PFSK-1 (cell line): ENCODE measurements at regions not wholly inside any gene's neighbourhood (a gene's known extent, or its start where the extent isn't known, plus 50 kb on each side); places are given as distances from the start of the nearest gene placed in this dataset.
A peak's percentile ranks its signal among the peaks of the same experiment; 100 is the strongest.

Experiments
- POLR2AphosphoS5 ChIP-seq: IDR thresholded peaks from 2 replicates; pipeline ENCODE4 v1.6.1; 2012; ENCODE audit warnings: low read depth, mild to moderate bottlenecking, control low read depth, low read length, moderate library complexity
- TF ChIP-seq, protein P1 (sequence below), 2 experiments: IDR thresholded peaks; 2 replicates each; pipeline versions ENCODE4 v1.6.1 to v1.8.0; 2011 to 2012; ENCODE audit warnings: low read depth in 2 of 2, low read length in 2 of 2, control low read depth in 1 of 2, inconsistent platforms in 1 of 2, mild to moderate bottlenecking in 1 of 2, moderate library complexity in 1 of 2; ENCODE audit not compliant: insufficient read depth in 1 of 2

DNA sequence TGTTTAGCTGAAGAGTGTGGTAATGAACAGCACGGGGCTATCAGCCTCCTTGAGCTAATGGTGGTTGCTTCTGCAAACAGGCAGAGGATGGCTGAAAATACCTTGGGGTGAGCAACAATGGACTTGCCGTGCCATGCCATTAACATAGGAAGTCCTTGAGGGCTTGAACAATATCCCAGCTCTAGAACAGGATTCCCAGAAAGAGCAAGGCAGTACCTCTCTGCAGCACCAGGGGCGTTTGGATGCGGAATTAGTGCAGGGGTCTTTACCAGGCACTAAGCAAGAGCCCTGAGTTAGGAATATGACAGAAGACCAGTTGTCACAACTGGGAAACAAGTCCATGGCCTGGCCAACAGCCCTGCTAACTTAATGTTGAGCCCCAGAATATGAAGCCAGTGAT lies 143.2 kb upstream of the COBL start:
- TF ChIP-seq POLR2AphosphoS5: no peak
- TF ChIP-seq, protein P1, sequence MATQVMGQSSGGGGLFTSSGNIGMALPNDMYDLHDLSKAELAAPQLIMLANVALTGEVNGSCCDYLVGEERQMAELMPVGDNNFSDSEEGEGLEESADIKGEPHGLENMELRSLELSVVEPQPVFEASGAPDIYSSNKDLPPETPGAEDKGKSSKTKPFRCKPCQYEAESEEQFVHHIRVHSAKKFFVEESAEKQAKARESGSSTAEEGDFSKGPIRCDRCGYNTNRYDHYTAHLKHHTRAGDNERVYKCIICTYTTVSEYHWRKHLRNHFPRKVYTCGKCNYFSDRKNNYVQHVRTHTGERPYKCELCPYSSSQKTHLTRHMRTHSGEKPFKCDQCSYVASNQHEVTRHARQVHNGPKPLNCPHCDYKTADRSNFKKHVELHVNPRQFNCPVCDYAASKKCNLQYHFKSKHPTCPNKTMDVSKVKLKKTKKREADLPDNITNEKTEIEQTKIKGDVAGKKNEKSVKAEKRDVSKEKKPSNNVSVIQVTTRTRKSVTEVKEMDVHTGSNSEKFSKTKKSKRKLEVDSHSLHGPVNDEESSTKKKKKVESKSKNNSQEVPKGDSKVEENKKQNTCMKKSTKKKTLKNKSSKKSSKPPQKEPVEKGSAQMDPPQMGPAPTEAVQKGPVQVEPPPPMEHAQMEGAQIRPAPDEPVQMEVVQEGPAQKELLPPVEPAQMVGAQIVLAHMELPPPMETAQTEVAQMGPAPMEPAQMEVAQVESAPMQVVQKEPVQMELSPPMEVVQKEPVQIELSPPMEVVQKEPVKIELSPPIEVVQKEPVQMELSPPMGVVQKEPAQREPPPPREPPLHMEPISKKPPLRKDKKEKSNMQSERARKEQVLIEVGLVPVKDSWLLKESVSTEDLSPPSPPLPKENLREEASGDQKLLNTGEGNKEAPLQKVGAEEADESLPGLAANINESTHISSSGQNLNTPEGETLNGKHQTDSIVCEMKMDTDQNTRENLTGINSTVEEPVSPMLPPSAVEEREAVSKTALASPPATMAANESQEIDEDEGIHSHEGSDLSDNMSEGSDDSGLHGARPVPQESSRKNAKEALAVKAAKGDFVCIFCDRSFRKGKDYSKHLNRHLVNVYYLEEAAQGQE (IDR thresholded peaks at IDR 0.05; ENCODE audit: insufficient read depth in 1 of 2, low read depth in 2 of 2, low read length in 2 of 2): peak in 1 of 2 experiments; percentile 13; a peak in 1 of 4 replicates
